ENCODE measurements at regions not wholly inside any gene's neighbourhood (a gene's known extent, or its start where the extent isn't known, plus 50 kb on each side); places are given as distances from the start of the nearest gene placed in this dataset.
A peak's percentile ranks its signal among the peaks of the same experiment; 100 is the strongest.

- H3K4me1 ChIP-seq (ENCODE audit: control insufficient read depth in 5 of 5, insufficient read depth in 5 of 5, low read length in 5 of 5) = peaks cover 0 to 9% (median 0%) of the 10 kb centered on the region in 5 donors
- 39 to 45% methylated on average over 4 of the region's 4 CpGs for WGBS, 2 donors
- TF ChIP-seq, protein P1, sequence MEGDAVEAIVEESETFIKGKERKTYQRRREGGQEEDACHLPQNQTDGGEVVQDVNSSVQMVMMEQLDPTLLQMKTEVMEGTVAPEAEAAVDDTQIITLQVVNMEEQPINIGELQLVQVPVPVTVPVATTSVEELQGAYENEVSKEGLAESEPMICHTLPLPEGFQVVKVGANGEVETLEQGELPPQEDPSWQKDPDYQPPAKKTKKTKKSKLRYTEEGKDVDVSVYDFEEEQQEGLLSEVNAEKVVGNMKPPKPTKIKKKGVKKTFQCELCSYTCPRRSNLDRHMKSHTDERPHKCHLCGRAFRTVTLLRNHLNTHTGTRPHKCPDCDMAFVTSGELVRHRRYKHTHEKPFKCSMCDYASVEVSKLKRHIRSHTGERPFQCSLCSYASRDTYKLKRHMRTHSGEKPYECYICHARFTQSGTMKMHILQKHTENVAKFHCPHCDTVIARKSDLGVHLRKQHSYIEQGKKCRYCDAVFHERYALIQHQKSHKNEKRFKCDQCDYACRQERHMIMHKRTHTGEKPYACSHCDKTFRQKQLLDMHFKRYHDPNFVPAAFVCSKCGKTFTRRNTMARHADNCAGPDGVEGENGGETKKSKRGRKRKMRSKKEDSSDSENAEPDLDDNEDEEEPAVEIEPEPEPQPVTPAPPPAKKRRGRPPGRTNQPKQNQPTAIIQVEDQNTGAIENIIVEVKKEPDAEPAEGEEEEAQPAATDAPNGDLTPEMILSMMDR (IDR thresholded peaks at IDR 0.05; ENCODE audit: control extremely low read depth, extremely low read depth) = no peak
- H3K36me3 ChIP-seq (ENCODE audit: control insufficient read depth in 4 of 4, insufficient read depth in 4 of 4, low read length in 4 of 4) = no peaks in the 10 kb centered on the region
- no peak overlapping the region for H3K27ac ChIP-seq (ENCODE audit: low read depth in 1 of 2, low read length in 1 of 2)
- H3K9me3 ChIP-seq (ENCODE audit: control insufficient read depth in 4 of 4, insufficient read depth in 3 of 4, low read length in 3 of 4) = peaks cover 0 to 2% (median 0%) of the 10 kb centered on the region in 4 donors
- no peak overlapping the region for H3K4me3 ChIP-seq
- no peak for ATAC-seq (ENCODE audit: insufficient read depth, low FRiP score)
- DNase-seq = peak; percentile 22 to 54 (median 37)
- H3K27me3 ChIP-seq (ENCODE audit: control insufficient read depth in 3 of 3, insufficient read depth in 3 of 3, low read length in 2 of 3) = peaks cover 0 to 5% (median 0%) of the 10 kb centered on the region in 3 donors
- no peak overlapping the region for H3K9ac ChIP-seq (ENCODE audit: insufficient read depth in 1 of 2, low read length in 2 of 2)
Measured at GRCh38 chr17:33385133-33385532, 92.0 kb upstream of the ASIC2 start.

GRCh38 chr17:33385713-33386112 lies 92.6 kb upstream of the ASIC2 start:
- Histone ChIP-seq H3K9me3 (ENCODE audit: control insufficient read depth in 4 of 4, insufficient read depth in 3 of 4, low read length in 3 of 4) (peaks cover 0 to 2% (median 0%) of the 10 kb centered on the region in 4 donors), H3K9ac (ENCODE audit: insufficient read depth in 1 of 2, low read length in 2 of 2) (no peak overlapping the region), H3K4me1 (ENCODE audit: control insufficient read depth in 5 of 5, insufficient read depth in 5 of 5, low read length in 5 of 5) (peaks cover 0 to 9% (median 0%) of the 10 kb centered on the region in 5 donors), H3K27ac (ENCODE audit: low read depth in 1 of 2, low read length in 1 of 2) (no peak overlapping the region), H3K4me3 (no peak overlapping the region), H3K27me3 (ENCODE audit: control insufficient read depth in 3 of 3, insufficient read depth in 3 of 3, low read length in 2 of 3) (peaks cover 0 to 5% (median 0%) of the 10 kb centered on the region in 3 donors), H3K36me3 (ENCODE audit: control insufficient read depth in 4 of 4, insufficient read depth in 4 of 4, low read length in 4 of 4) (no peaks in the 10 kb centered on the region)
- ATAC-seq (ENCODE audit: insufficient read depth, low FRiP score) (no peak), DNase-seq (peak in 1 of 3 donors; percentile 23)
- TF ChIP-seq, protein P1 (IDR thresholded peaks at IDR 0.05; ENCODE audit: control extremely low read depth, extremely low read depth) = no peak
- 70 to 79% methylated on average over 3 of the region's 3 CpGs for WGBS, 2 donors

- DNase-seq = no peak
- no peak overlapping the region for H3K4me3 ChIP-seq
- ATAC-seq (ENCODE audit: insufficient read depth, low FRiP score) = no peak
- H3K27me3 ChIP-seq (ENCODE audit: control insufficient read depth in 3 of 3, insufficient read depth in 3 of 3, low read length in 2 of 3) = peaks cover 0 to 8% (median 0%) of the 10 kb centered on the region in 3 donors
- WGBS, 2 donors = 85 to 87% methylated on average over 7 of the region's 7 CpGs
- no peak overlapping the region for H3K9ac ChIP-seq (ENCODE audit: insufficient read depth in 1 of 2, low read length in 2 of 2)
- H3K36me3 ChIP-seq (ENCODE audit: control insufficient read depth in 4 of 4, insufficient read depth in 4 of 4, low read length in 4 of 4) = no peaks in the 10 kb centered on the region
- H3K4me1 ChIP-seq (ENCODE audit: control insufficient read depth in 5 of 5, insufficient read depth in 5 of 5, low read length in 5 of 5) = peaks cover 0 to 3% (median 0%) of the 10 kb centered on the region in 5 donors
- peaks cover 0 to under 1% (median 0%) of the 10 kb centered on the region in 4 donors for H3K9me3 ChIP-seq (ENCODE audit: control insufficient read depth in 4 of 4, insufficient read depth in 3 of 4, low read length in 3 of 4)
- no peak overlapping the region for H3K27ac ChIP-seq (ENCODE audit: low read depth in 1 of 2, low read length in 1 of 2)
- TF ChIP-seq, protein P1 (IDR thresholded peaks at IDR 0.05; ENCODE audit: control extremely low read depth, extremely low read depth) = no peak
Measured at GRCh38 chr17:33387406-33387805, 94.3 kb upstream of the ASIC2 start.

All from lung (tissue), 11 donors.